GM18502 (cell line): ENCODE measurements at regions not wholly inside any gene's neighbourhood (a gene's known extent, or its start where the extent isn't known, plus 50 kb on each side); places are given as distances from the start of the nearest gene placed in this dataset.

Experiments used
- ATAC-seq: cut with Tn5 transposase; IDR thresholded peaks from one replicate; pipeline ENCODE4 v1.9.1; 2021; ENCODE audit warnings: mild to moderate bottlenecking; ENCODE audit not compliant: unreplicated experiment, poor library complexity

DNA sequence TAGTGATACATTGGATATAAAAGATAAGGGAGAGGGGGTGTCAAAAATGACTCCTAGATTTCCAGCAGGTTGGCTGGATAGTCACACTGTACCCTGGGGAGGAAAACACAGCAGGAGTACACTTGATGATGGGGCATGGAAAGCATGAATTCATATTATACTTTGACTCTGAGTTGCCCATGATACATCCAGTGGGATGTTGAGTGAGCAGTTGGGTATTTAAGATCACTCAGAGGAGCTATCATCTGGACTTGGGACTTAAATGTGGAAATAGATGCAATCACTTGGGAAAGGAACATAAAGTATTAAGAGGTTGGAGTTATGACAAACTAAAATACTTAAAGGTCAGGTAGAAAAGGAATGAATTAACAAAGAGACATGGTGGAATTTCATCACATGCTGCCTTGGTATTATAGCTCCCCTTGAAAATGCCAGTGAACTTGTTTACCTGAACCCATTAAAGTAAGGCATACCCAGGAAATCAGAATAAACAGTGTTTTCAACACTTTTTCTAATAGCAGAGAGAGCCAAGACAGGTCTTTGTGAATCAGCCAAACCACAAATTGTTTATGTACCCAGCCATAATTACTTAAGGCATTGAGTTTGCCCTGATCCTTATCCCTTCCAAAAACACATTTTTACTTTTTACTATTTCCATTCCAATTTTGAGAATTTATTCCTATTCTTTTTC lies 49.9 kb upstream of the ABI3BP start:
- no peak for ATAC-seq
